ENCODE measurements at regions not wholly inside any gene's neighbourhood (a gene's known extent, or its start where the extent isn't known, plus 50 kb on each side); places are given as distances from the start of the nearest gene placed in this dataset.

GRCh38 chr2:9099341-9099751 lies 95.9 kb upstream of the MBOAT2 start:
- Histone ChIP-seq H2BK12ac (ENCODE audit: low read depth, low read length) (no peak overlapping the region), H3K79me2 (ENCODE audit: control insufficient read depth in 1 of 2, insufficient read depth in 2 of 2, low read length in 2 of 2) (no peaks in the 10 kb centered on the region), H3K4ac (replicated peaks; ENCODE audit: insufficient read length, low read depth, low read length) (no peak overlapping the region), H3K4me1 (replicated peaks in 1 of 4; ENCODE audit: control insufficient read depth in 3 of 4, insufficient read depth in 4 of 4, low read length in 3 of 4) (peaks cover 0 to 24% (median 18%) of the 10 kb centered on the region in 4 experiments; a peak in 6 of 7 replicates), H3K27me3 (replicated peaks in 1 of 4; ENCODE audit: control insufficient read depth in 3 of 4, extremely low read depth in 1 of 4, insufficient read depth in 3 of 4, low read length in 3 of 4) (peaks cover 0 to 15% (median 13%) of the 10 kb centered on the region in 4 experiments; a peak in 5 of 7 replicates), H2BK15ac (ENCODE audit: low read length) (no peak overlapping the region), H4K20me1 (replicated peaks in 1 of 2; ENCODE audit: control insufficient read depth in 1 of 2, insufficient read depth in 2 of 2, low read length in 2 of 2) (no peaks in the 10 kb centered on the region), H3K23me2 (ENCODE audit: low read depth, low read length) (no peaks in the 10 kb centered on the region; the same call in 1 of the 2 replicates), H2BK120ac (replicated peaks; ENCODE audit: low read depth, low read length) (no peak overlapping the region), H4K91ac (replicated peaks; ENCODE audit: insufficient read length, low read length) (no peak overlapping the region), H3K36me3 (ENCODE audit: control insufficient read depth in 2 of 4, insufficient read depth in 4 of 4, low read length in 3 of 4) (no peaks in the 10 kb centered on the region), H2BK20ac (ENCODE audit: low read length) (no peak overlapping the region), H3K79me1 (ENCODE audit: low read depth, low read length) (no peaks in the 10 kb centered on the region; the same call in 1 of the 2 replicates), H3K23ac (ENCODE audit: insufficient read length) (no peak overlapping the region), H2BK5ac (ENCODE audit: low read depth, low read length) (no peak overlapping the region), H3K9ac (replicated peaks in 1 of 4; ENCODE audit: extremely low read depth in 1 of 4, low read depth in 3 of 4, low read length in 3 of 4) (no peak overlapping the region), H4K5ac (ENCODE audit: insufficient read length, low read depth, low read length) (no peak overlapping the region), H3K27ac (ENCODE audit: low read depth, low read length) (no peak overlapping the region), H2AFZ (ENCODE audit: low read length) (no peak overlapping the region; the same call in 1 of the 2 replicates), H3K18ac (ENCODE audit: extremely low read depth, low read length) (no peak overlapping the region), H3K9me3 (ENCODE audit: insufficient read depth in 2 of 2, low read depth in 1 of 2, low read length in 1 of 2) (no peaks in the 10 kb centered on the region), H3K14ac (ENCODE audit: insufficient read length) (no peak overlapping the region), H3K4me2 (ENCODE audit: insufficient read depth in 1 of 2, low read depth in 2 of 2, low read length in 2 of 2) (no peak overlapping the region), H3K4me3 (ENCODE audit: extremely low read depth in 1 of 4, insufficient read depth in 2 of 4, low read depth in 3 of 4, low read length in 4 of 4) (no peak overlapping the region), H4K8ac (ENCODE audit: extremely low read depth, insufficient read depth, low read length) (no peak overlapping the region), H3K56ac (replicated peaks; ENCODE audit: insufficient read length, low read depth, low read length) (no peak overlapping the region), H2AK5ac (ENCODE audit: low read depth, low read length) (no peak overlapping the region)
- DNase-seq (ENCODE audit: low read depth in 1 of 2, low spot score in 2 of 2): no peak
- WGBS, 2 experiments (ENCODE audit: extremely low coverage in 1 of 2, insufficient coverage in 1 of 2, insufficient read length in 1 of 2, insufficient replicate concordance in 2 of 2, low coverage in 1 of 2, low lambda C conversion rate in 2 of 2, missing lambda C conversion rate in 1 of 2): 92% methylated on average over 9 of the region's 9 CpGs; no CpG with 5 or more reads in 1 of the 2 experiments
- ChIA-PET POLR2A (ENCODE audit: partially characterized antibody) (no interaction called here), CTCF (ENCODE audit: partially characterized antibody) (interaction anchor here (0.8 to 2.6 kb wide), 6 partner anchors 11 to 271 kb away, joined by 3 to 11 read pairs (median 4); no protein-coding TSS in a partner anchor)
- FAIRE-seq: no peak
- no peak for TF ChIP-seq TAF7 (optimal IDR thresholded peaks at IDR 0.05; ENCODE audit: borderline replicate concordance, low read depth, low read length)
- no peak for TF ChIP-seq ATF3 (IDR thresholded peaks at IDR 0.05; ENCODE audit: insufficient read depth, low read depth, low read length)
- TF ChIP-seq SP2 (IDR thresholded peaks at IDR 0.05; ENCODE audit: low read length): no peak
- TF ChIP-seq KDM1A (IDR thresholded peaks at IDR 0.05; ENCODE audit: borderline replicate concordance, low read length): no peak

Measured in H1 (cell line).